ENCODE measurements at regions not wholly inside any gene's neighbourhood (a gene's known extent, or its start where the extent isn't known, plus 50 kb on each side); places are given as distances from the start of the nearest gene placed in this dataset.
"Not testable (repeated sequence)": the region's sequence is repeated elsewhere in the genome, so short reads cannot be mapped to it uniquely, and the experiment has no call there.

- DNase-seq = not testable (repeated sequence)
These were observed 293.1 kb downstream of the GATA3 start for GRCh38 chr10:8347614-8348013.

GRCh38 chr10:8349610-8350249 lies 295.2 kb downstream of the GATA3 start:
- DNase-seq = no peak

- DNase-seq = no peak
These were observed 295.9 kb downstream of the GATA3 start for GRCh38 chr10:8350250-8350967.

GRCh38 chr10:8352171-8353075 lies 297.9 kb downstream of the GATA3 start:
- no peak for DNase-seq

- DNase-seq = no peak
These were observed 301.8 kb downstream of the GATA3 start for GRCh38 chr10:8356283-8356682.

GRCh38 chr10:8359467-8359866 lies 305.0 kb downstream of the GATA3 start:
- DNase-seq = no peak

GRCh38 chr10:8360365-8360764 lies 305.9 kb downstream of the GATA3 start:
- DNase-seq = no peak

GRCh38 chr10:8360814-8361509 lies 306.5 kb downstream of the GATA3 start:
- no peak for DNase-seq

GRCh38 chr10:8361510-8361844 lies 307.0 kb downstream of the GATA3 start:
- no peak for DNase-seq

- no peak for DNase-seq
These were observed 311.7 kb downstream of the GATA3 start for GRCh38 chr10:8365935-8366911.

- DNase-seq = not testable (repeated sequence)
These were observed 313.4 kb downstream of the GATA3 start for GRCh38 chr10:8367672-8368411.

- no peak for DNase-seq
These were observed 315.2 kb downstream of the GATA3 start for GRCh38 chr10:8369666-8370065.

- DNase-seq = no peak
These were observed 319.8 kb downstream of the GATA3 start for GRCh38 chr10:8374334-8374733.

GRCh38 chr10:8375137-8375536 lies 320.6 kb downstream of the GATA3 start:
- DNase-seq = no peak

GRCh38 chr10:8378198-8378983 lies 323.9 kb downstream of the GATA3 start:
- no peak for DNase-seq

GRCh38 chr10:8379906-8380832 lies 325.7 kb downstream of the GATA3 start:
- no peak for DNase-seq

GRCh38 chr10:8380833-8381496 lies 326.5 kb downstream of the GATA3 start:
- no peak for DNase-seq

- no peak for DNase-seq
These were observed 332.3 kb downstream of the GATA3 start for GRCh38 chr10:8386781-8387180.

All from fibroblast of skin of scalp (primary cell).